Hypothalamus (tissue), 51 donors: ENCODE measurements at regions not wholly inside any gene's neighbourhood (a gene's known extent, or its start where the extent isn't known, plus 50 kb on each side); places are given as distances from the start of the nearest gene placed in this dataset.

Experiments used
- DNase-seq, 51 donors: peaks; one replicate each; lab custom pipeline; 2025; lab: John Stamatoyannopoulos, UW

- DNase-seq: no peak
Measured at GRCh38 chr18:55064073-55064472, 104.8 kb upstream of the CCDC68 start.

DNA sequence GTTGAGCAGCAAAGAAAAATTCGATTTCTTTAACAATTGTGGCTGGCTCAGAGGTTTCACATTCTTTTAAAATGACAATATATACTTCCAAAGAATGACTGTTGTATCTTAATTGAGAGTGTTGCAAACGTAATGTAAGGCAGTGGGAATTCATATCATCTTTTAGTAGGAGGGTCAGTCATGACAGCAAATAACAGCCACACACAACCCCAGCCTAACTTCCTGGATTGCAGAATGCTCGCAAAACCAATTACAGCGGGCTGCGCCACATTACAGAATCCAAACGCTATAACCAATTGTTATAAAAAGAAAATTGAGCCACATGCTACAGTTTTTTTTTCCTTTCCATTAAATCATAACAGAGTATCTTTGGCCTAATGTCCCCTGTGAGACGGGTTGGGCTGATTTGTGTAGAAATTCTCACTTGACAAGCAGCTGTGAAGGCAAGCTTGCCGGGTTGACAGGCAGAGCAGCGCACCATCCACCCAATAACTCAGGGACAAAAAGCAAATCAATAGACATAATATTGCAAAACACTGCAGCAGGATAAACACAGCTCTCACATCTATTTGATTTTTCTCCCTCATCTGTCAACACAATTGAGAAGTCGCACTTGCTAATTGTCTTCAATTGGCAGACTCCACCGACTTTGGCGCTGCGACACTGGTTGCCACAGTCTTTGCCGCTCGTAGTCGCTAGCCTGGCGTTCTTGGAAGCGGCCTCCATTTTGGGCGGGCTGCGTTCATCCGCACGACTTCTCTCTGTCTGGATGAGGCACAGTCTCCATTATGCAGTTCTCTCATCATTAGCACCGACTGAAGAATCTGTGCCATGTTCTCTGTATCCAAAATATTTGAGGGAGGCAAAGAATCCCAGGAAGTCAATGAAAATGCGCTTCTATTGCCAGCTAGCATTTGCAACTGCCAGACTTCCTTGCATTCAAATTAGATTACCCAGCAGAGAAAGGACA, 95.0 kb upstream of the CCDC68 start:
- peak in 36 of 51 donors; percentile 1 to 65 (median 30) for DNase-seq

GRCh38 chr18:55048892-55049291, 89.6 kb upstream of the CCDC68 start:
- DNase-seq: no peak

- no peak for DNase-seq
Measured at GRCh38 chr18:55047546-55047945, 88.3 kb upstream of the CCDC68 start.

- no peak for DNase-seq
Measured at GRCh38 chr18:55041366-55041765, 82.1 kb upstream of the CCDC68 start.

- DNase-seq: no peak
Measured at GRCh38 chr18:55038162-55038561, 78.9 kb upstream of the CCDC68 start.

- no peak for DNase-seq
Measured at GRCh38 chr18:55034742-55035141, 75.5 kb upstream of the CCDC68 start.

GRCh38 chr18:55031979-55032378, 72.7 kb upstream of the CCDC68 start:
- DNase-seq: no peak

DNA sequence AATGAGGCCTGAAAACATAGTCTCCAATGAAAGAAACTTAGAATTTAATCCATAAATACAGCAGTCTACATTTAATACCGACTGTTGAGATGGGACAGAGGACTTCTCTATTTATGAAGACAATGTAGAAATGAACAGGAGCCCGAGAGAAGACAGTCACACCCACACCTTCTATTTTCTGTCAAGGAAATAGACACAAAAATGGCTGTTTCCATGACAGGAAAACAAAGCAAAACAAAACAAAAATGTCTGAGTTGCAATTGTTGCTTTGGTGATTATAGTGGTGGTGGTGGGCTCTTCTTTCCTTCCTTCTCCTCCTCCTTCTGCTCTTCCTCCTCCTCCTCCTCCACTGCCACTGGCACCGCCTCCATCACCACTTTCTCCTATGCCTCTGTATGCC, 72.3 kb upstream of the CCDC68 start:
- no peak for DNase-seq

DNA sequence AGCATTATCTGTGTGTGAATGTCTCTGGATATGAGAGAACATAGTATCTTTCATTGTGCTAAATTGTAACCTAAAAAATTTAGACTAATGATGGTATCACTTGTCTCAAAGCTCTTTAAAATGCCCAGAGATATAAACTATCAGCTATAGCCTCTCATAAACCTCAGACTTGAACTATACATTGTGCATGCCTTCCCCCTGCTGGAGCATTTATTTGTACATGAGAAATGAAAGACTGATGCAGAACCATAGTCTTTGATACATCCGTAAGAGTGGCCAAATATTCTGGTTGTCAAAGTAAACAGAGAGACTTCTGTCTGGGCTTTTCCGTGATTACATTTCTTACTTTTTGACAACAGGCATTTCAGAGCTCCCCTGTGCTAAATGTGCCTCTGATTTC, 71.9 kb upstream of the CCDC68 start:
- DNase-seq: no peak

GRCh38 chr18:55024564-55024963, 65.3 kb upstream of the CCDC68 start:
- no peak for DNase-seq

DNA sequence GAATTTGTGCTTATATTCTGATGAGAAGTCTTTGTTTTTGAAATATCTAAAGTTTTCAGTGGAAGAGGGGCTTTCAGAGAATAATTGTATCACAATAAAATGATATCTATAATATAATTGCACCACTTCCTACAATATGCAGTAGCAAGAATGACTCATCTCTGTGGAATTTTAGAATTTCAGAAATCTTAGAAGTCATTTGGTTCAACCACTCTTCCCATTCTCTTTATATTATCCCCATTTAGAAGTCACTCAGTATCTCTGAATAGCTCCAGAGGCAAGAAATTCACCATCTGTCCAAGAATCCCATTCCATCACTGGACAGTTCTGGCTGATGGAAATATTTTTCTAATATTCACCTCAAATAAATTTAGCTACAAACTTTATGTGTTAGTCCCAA, 59.3 kb upstream of the CCDC68 start:
- DNase-seq: no peak

GRCh38 chr18:55014095-55014494, 54.8 kb upstream of the CCDC68 start:
- DNase-seq: no peak

- DNase-seq: no peak
Measured at GRCh38 chr18:55013685-55014084, 54.4 kb upstream of the CCDC68 start.

DNA sequence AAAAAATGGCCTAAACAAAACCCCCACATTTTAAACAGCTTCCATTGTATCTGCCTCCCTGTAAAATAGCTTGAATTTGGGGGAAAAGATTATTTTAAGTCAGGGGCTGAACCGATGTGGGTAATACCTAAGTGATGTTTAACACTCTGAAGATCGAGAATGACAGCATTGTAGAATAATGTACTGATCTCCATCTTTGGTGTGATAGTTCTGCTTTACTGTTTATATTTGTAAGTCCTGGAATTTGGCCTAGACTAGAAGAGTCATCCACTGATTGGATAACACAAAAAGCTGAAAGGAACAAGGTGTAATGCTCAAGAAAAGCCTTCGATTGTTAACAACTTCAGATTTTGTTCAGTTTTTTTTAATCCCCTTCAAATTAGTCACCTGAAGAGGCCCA, 53.8 kb upstream of the CCDC68 start:
- DNase-seq: no peak

DNA sequence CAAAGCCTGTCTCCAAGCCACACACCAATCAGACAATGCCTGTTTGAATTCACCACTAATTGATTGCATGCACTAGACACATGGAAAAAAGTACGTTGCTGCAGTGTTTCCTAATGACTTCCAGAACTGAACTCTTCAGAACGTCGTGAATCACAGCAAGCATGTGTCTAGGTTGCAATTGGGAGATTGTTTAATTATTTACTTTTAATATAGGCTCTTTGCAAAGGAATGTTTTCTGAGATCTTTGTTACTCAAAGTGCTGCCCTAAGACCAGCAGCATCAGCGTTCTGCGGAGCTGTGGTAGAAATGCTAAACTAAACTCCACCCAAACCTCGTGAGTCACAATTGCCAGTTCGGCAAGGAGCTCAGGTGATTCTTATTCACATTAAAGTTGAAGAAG, 52.7 kb upstream of the CCDC68 start:
- no peak for DNase-seq
